GM21619 (cell line): ENCODE measurements at regions not wholly inside any gene's neighbourhood (a gene's known extent, or its start where the extent isn't known, plus 50 kb on each side); places are given as distances from the start of the nearest gene placed in this dataset.

ENCODE experiments used
- ATAC-seq: cut with Tn5 transposase; IDR thresholded peaks from one replicate; pipeline ENCODE4 v1.9.1; 2021; ENCODE audit not compliant: unreplicated experiment

- ATAC-seq, result no peak
Measured at GRCh38 chr10:131444286-131444685, 132.8 kb upstream of the TCERG1L start.

- ATAC-seq, result no peak
Measured at GRCh38 chr10:131444862-131445461, 133.4 kb upstream of the TCERG1L start.

DNA sequence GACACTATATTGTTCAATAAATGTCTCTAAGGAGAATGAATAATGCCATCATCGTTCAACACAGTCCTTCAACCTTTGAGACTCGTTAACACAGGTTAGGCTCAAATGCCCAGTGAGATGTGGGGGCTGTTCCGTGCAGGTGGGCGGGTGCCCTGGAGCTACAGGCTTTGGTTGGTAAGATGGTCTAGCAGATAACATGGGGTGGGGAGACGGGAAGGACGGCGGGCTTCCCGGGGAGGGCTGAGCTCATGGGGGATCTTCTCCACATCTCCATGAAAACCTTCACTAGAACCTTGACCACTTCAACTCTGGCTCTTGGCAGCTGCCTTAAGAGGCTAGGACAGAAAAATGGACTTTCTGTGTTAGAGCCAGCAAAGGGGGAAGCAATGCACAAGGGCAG, 134.1 kb upstream of the TCERG1L start:
- ATAC-seq, result no peak

DNA sequence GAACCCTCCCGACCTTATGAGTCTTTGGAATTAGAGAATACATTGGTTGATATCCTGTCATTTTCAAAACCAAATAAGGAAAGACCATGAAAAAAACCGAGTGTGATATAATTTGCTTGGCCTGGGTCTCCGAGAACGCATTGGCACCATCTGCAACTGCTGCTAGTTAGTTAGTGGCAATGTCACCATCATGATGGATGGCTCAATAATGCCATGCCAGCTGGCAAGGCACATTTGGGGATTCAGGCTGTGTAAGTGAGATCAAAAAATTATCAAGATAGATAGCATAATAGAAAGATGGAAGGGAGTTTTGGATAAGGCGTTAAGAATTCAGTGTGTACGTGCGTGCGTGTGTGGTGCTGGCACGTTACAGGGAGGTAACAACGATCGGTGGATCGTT, 134.7 kb upstream of the TCERG1L start:
- ATAC-seq, result no peak

DNA sequence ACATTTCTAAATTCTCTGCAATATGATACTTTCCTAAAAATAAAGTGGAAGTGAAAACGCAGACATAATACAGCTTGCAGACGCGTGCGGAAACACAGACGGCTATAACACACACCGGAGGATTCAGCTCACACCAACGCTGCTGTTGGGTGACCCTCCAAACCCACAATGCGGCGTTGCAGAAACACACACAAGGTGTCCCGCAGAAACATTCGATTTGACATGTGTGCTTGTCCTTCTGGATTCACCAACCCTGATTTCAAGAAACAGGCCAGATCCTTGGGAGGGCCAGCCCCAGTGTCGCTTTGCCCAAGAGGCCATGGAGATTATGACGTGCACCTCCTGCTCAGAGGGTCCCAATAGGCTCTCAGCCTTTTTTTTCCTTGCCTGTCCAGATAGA, 136.7 kb upstream of the TCERG1L start:
- no peak for ATAC-seq

- ATAC-seq, result no peak
Measured at GRCh38 chr10:131448883-131449282, 137.4 kb upstream of the TCERG1L start.

- ATAC-seq, result no peak
Measured at GRCh38 chr10:131450216-131450765, 138.8 kb upstream of the TCERG1L start.

- ATAC-seq, result no peak
Measured at GRCh38 chr10:131451407-131452015, 140.0 kb upstream of the TCERG1L start.

- ATAC-seq, result no peak
Measured at GRCh38 chr10:131452926-131453720, 141.6 kb upstream of the TCERG1L start.

GRCh38 chr10:131453721-131454634, 142.5 kb upstream of the TCERG1L start:
- no peak for ATAC-seq

DNA sequence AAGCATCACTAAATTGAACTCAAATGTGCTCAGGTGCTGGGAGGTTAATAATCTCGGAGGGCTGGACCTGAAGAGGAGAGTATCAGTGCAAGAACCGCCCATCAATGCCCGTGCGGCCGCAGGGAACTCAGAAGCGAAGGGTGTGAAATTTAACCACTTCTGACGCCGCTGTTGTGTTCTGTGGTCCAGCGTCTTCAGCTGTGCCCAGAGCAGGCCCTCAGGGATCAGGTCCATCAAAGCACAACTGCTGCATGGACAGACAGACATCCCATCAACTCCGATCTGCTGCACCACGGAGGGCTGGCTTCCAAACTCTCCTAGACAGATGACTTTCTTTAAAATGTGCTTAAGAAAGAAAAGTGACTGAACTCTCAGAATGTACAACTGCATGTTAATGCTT, 144.9 kb upstream of the TCERG1L start:
- ATAC-seq, result no peak

GRCh38 chr10:131461093-131461492, 149.6 kb upstream of the TCERG1L start:
- no peak for ATAC-seq

DNA sequence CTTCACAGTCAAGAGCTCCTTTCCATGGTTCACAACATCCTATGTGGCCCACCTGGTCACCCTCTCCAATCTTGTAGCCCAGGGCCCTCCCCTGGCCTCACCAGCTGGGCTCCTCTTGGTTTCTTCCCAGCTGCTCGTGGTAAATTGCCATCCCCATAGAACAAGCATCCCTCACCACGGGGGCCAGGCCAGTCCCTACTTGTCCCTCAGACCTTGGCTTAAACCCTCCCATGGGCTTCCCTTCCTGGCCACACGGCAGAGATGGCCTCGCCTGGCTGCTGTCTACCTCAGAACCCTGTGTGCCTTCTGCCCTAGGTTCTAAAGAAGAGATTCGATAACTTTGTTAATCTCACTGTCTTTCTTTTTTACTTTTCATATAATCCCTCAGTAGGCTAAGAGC, 153.3 kb upstream of the TCERG1L start:
- no peak for ATAC-seq

- no peak for ATAC-seq
Measured at GRCh38 chr10:131469551-131469950, 158.0 kb upstream of the TCERG1L start.

DNA sequence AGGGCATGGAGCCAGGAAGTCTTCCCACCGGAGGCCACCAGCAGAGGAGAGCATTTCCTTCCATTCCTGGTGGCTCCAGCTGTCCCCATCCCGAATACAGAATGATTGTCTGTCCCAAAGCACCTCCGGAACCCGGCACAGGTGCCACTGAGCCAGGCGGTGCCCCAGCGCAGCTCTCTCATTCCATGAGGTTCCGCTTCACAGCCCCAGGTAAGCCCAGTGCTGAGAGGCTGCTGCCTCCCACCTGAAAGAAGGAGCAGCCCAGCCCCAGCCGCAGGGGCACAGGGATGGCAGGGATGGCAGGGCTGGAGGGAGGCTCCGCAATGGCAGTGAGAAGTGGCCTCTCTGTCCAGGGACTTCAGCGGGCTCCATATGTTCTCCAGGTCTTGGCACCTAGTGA, 162.1 kb upstream of the TCERG1L start:
- no peak for ATAC-seq

- ATAC-seq, result no peak
Measured at GRCh38 chr10:131474416-131474815, 162.9 kb upstream of the TCERG1L start.

DNA sequence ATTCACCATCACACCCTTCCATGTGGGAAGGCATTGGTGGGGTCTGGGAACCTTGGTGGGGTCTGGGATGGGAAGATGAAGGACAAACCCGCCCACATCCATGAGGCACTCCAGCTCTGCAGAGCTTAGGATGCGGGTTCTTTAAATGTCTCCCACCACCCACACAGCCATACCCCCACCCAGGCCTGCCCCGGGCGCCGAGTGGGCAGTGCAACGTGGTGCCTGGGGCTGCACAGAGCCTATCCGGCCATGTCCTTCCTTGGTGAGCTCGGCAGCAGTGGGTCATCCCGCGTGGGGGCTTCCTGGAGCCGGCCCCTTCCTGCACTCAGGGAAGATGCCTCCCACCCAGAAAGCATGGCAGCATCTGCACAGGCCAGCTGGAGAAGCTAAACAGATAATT, 163.5 kb upstream of the TCERG1L start:
- no peak for ATAC-seq

DNA sequence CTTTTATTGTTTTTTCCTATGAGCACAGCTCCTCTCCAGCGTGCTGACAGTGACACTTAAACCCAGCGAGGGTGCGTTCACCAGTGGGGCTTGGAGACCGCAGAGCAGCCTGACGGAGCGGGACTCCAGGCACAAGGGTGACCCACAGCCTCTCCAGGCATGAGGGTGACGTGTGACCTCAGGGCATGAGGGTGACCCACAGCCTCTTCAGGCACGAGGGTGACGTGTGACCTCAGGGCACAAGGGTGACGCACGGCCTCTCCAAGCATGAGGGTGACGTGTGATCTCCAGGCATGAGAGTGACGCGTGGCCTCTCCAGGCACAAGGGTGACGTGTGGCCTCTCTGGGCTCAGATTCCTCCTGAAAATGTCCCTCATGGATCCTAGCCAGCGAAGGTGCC, 164.3 kb upstream of the TCERG1L start:
- no peak for ATAC-seq

DNA sequence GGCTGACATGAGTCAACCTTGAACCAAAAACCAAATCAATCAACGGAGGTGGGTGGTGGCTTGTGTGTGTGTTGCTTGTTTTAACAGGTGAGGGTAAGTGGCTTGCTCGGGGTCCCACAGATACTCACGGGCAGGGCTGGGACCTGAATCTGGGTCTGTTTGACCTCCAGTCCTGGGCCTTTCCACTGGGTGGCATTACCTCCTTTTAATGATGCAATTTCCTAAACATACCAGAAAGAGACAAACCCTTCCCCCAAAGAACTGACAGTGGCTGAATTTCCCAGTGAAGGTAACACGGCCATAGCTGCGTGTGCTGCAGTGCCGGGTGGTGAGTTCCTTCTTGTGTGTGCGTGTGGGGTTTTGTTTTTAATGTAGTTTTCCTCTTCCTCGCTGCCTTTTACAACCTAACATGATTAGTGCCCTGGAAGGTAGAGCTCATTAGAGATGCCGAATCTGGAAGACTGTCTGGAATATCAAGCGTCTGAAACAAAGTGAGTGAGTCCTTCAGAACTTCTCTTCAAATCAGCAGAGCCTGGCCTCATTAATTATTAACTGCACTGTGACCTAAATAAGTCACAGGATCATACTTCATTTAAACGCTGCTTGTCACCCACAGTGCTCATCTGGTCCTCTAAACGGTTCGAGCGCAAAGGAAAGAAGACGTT, 166.1 kb upstream of the TCERG1L start:
- ATAC-seq, result no peak

GRCh38 chr10:131478377-131478989, 167.0 kb upstream of the TCERG1L start:
- no peak for ATAC-seq
